Endothelial cell of umbilical vein (primary cell): ENCODE measurements at regions not wholly inside any gene's neighbourhood (a gene's known extent, or its start where the extent isn't known, plus 50 kb on each side); places are given as distances from the start of the nearest gene placed in this dataset.

ENCODE experiments used
- CTCF ChIP-seq, 2 donors: IDR thresholded peaks; 1 replicate in 1 of 2; 2 replicates in 1 of 2; pipeline ENCODE4 v1.5.1; 2011; ENCODE audit warnings: low read length in 2 of 2, mild to moderate bottlenecking in 2 of 2, moderate library complexity in 2 of 2, control low read depth in 1 of 2, inconsistent platforms in 1 of 2, low read depth in 1 of 2; ENCODE audit not compliant: insufficient read depth in 1 of 2; ENCODE audit errors: extremely low read depth in 1 of 2
- EZH2 ChIP-seq: IDR thresholded peaks from 2 replicates; pipeline ENCODE4 v1.6.1; 2012; ENCODE audit warnings: borderline replicate concordance, low read depth, mild to moderate bottlenecking, moderate library complexity, low read length, inconsistent platforms; ENCODE audit not compliant: severe bottlenecking
- GATA2 ChIP-seq: IDR thresholded peaks from 2 replicates; pipeline ENCODE4 v1.7.0; 2011; ENCODE audit warnings: low read depth, mild to moderate bottlenecking, moderate library complexity, mixed read lengths, low read length; ENCODE audit not compliant: insufficient read length, insufficient read depth
- JUN ChIP-seq: IDR thresholded peaks from 2 replicates; pipeline ENCODE4 v1.6.1; 2011; ENCODE audit warnings: borderline replicate concordance, low read depth; ENCODE audit not compliant: insufficient read length, insufficient read depth
- MAX ChIP-seq: IDR thresholded peaks from 2 replicates; pipeline ENCODE4 v1.6.1; 2011; ENCODE audit not compliant: insufficient read depth, insufficient read length
- MYC ChIP-seq: IDR thresholded peaks from one replicate; pipeline ENCODE4 v1.6.1; 2011; ENCODE audit warnings: mild to moderate bottlenecking, low read depth, low read length
- POLR2A ChIP-seq: IDR thresholded peaks from 2 replicates; pipeline ENCODE4 v1.6.1; 2012; ENCODE audit warnings: low read depth, mild to moderate bottlenecking, control low read depth, low read length
- POLR2AphosphoS5 ChIP-seq: IDR thresholded peaks from 2 replicates; pipeline ENCODE4 v1.6.1; 2012; ENCODE audit warnings: low read depth, mild to moderate bottlenecking, control low read depth, low read length, moderate library complexity; ENCODE audit not compliant: insufficient read depth

- no peak for TF ChIP-seq CTCF (IDR thresholded peaks at IDR 0.05; ENCODE audit: extremely low read depth in 1 of 2, insufficient read depth in 1 of 2, low read depth in 1 of 2, low read length in 2 of 2)
- TF ChIP-seq EZH2: no peak
- no peak for TF ChIP-seq POLR2AphosphoS5
- TF ChIP-seq POLR2A: no peak
- no peak for TF ChIP-seq JUN
- no peak for TF ChIP-seq MYC
- no peak for TF ChIP-seq MAX
- no peak for TF ChIP-seq GATA2
Observed at GRCh38 chr4:178148106-178148505, 705.9 kb upstream of the AGA start.
